DOHH2 (cell line): ENCODE measurements at regions not wholly inside any gene's neighbourhood (a gene's known extent, or its start where the extent isn't known, plus 50 kb on each side); places are given as distances from the start of the nearest gene placed in this dataset.

Experiments
- EZH2phosphoT487 ChIP-seq: fragments of 200-600 bp; sonication (generic); IDR thresholded peaks from 2 replicates; pipeline ENCODE4 v1.6.1; 2017; ENCODE audit warnings: borderline replicate concordance, mild to moderate bottlenecking, antibody characterized with exemption, low read length, moderate library complexity, mixed read lengths
- TF ChIP-seq, protein P1 (sequence below): fragments of 200-600 bp; sonication (generic); IDR thresholded peaks from one replicate; pipeline ENCODE4 v1.5.1; 2014; ENCODE audit warnings: antibody characterized with exemption, mild to moderate bottlenecking, low read depth, low read length; ENCODE audit not compliant: poor library complexity, severe bottlenecking

DNA sequence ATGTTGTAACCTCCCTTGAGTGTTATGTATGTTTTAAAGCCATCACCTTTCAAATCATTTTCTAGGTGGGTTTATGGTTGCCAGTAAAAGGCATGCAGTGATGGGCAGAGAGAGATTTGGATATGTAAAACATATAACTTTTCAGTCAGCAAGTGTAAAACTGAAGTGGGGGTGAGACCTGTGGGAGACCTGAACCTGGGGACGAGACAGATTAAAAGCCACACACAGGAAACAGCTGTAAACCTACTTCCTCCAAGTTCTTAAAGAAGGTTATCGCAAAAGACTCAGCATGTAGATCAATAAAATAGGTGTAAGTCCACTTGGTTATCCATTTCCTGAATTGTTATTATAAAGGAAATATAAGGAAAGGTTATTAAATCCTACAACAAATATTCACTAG lies 76.6 kb downstream of the YIPF5 start:
- TF ChIP-seq, protein P1, sequence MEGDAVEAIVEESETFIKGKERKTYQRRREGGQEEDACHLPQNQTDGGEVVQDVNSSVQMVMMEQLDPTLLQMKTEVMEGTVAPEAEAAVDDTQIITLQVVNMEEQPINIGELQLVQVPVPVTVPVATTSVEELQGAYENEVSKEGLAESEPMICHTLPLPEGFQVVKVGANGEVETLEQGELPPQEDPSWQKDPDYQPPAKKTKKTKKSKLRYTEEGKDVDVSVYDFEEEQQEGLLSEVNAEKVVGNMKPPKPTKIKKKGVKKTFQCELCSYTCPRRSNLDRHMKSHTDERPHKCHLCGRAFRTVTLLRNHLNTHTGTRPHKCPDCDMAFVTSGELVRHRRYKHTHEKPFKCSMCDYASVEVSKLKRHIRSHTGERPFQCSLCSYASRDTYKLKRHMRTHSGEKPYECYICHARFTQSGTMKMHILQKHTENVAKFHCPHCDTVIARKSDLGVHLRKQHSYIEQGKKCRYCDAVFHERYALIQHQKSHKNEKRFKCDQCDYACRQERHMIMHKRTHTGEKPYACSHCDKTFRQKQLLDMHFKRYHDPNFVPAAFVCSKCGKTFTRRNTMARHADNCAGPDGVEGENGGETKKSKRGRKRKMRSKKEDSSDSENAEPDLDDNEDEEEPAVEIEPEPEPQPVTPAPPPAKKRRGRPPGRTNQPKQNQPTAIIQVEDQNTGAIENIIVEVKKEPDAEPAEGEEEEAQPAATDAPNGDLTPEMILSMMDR: no peak
- no peak for TF ChIP-seq EZH2phosphoT487
